COLO668 (cell line): ENCODE measurements at regions not wholly inside any gene's neighbourhood (a gene's known extent, or its start where the extent isn't known, plus 50 kb on each side); places are given as distances from the start of the nearest gene placed in this dataset.
"Not testable (repeated sequence)": the region's sequence is repeated elsewhere in the genome, so short reads cannot be mapped to it uniquely, and the experiment has no call there.

Experiments
- DNase-seq: peaks from one replicate; lab custom pipeline; 2025; ENCODE audit not compliant: unreplicated experiment; lab: John Stamatoyannopoulos, UW

DNA sequence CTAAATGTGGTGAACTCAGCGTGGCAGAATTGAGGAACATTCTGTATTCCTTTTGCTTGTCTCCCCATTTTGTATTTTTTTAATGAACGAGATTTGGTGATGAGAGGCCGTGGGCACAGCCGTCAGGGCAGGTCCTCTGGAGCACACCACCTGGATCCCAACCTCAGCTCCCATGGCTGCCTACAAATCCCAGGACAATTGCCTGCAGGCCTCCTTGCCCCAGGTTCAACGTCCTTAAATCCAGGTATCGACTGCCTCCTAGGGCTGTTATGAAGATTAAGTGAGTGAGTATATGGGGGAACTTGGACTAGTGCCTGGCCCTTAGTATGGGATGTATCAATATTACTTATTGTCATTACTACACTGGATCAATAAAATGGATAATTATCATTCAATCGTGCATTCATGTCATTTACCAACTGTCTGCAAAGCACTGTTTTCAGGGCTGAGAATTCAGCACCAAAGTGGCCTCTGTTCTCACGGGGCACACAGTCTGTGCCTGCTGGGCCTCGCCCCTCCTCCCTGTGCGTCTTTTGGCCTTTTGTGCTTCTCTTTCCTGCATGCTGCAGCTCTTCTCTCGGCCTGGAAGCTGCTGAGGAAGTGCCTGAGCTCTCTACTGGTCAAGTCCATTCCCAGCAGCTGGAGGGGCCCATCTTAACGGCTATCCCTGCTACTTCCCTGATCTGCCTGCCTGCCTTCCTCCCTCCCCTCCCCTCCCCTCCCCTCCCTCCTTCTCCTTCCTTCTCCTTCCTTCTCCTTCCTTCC lies 1343.7 kb downstream of the BRD1 start:
- no peak for DNase-seq

DNA sequence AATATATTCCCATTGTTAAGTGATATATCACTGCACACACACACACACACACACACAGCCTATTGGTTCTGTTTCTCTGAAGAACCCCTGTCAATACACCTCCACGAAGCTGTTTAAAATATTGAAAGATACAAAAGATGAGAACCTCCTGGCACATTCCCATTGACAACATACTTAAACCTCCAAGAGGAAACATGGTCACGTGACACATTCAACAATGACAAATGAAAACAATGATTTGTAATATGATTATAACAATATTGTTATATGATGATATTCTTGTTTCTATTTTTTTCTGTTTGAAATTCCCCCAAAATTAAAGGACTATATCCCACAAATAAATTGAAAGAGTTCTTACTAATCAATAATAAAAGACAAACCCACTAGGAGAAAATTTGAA lies 1344.9 kb downstream of the BRD1 start:
- DNase-seq, result no peak

DNA sequence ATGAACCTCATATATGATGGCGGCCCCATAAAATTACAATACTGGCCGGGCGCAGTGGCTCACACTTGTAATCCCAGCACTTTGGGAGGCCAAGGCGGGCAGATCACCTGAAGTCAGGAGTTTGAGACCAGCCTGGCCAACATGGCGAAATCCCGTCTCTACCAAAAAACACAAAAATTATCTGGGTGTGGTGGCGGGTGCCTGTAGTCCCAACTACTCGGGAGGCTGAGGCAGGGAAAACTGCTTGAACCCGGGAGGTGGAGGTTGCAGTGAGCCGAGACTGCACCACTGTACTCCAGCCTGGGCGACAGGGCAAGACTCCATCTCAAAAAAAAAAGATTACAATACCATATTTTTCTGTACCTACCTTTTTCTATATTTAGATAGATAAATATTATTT lies 1345.5 kb downstream of the BRD1 start:
- DNase-seq, result not testable (repeated sequence)

- DNase-seq, result no peak
Measured at GRCh38 chr22:48481748-48482147, 1345.9 kb downstream of the BRD1 start.

DNA sequence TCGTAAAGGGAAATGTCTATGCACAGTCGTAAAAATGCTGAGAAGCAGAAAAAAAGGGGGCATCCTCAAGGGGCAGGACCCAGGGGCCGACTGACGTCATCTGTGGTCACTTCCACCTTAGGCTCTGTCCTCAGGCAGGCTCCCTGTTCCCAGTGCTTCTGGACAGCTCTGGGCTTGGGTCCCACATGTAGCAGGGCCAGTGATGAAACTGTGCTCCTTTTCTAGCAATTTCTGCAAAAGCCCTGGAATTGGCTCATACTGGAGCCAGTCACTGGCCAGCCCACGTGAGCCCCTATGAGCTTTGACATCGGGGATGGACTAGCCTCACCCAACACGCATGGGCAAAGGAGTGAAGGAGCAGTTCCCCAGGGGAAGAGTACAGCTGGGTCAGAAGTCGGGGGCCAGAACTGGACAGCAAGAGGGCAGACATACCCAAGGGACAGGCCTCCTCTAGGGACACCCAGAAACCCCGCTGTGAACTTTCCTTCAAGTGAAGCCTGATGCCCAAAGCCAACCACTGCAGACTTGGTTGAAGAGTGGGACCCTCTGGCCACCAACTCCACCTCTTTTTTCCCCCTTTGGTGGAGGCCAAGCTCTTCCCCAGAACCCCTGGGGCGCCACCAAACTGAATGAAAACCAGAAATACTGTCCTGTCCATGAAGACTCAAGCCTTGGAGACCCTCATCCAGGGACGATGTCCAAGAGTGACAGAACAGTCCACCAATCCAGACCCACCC lies 1349.0 kb downstream of the BRD1 start:
- no peak for DNase-seq

- no peak for DNase-seq
Measured at GRCh38 chr22:48478124-48478523, 1349.5 kb downstream of the BRD1 start.

GRCh38 chr22:48477031-48477721 lies 1350.5 kb downstream of the BRD1 start:
- DNase-seq, result no peak

DNA sequence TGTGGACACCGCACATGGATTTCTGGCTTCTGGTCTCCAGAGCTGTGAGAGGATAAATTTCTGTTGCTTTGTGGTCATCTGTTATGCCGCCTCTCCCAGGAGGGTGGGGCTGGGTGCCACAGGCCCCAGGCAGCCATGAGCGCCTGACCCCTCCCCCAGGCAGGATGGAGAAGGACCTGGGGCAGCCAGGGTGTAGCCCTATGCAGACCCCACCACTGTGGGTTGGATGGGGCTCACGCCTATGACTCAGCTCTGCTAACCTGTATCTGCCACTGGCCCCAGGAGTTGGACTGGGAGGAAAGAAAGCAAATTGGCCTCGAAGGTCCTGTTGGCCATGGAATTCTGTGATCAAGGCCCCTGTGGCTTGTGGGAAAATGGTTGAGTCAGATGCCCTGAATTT lies 1351.1 kb downstream of the BRD1 start:
- DNase-seq, result no peak

DNA sequence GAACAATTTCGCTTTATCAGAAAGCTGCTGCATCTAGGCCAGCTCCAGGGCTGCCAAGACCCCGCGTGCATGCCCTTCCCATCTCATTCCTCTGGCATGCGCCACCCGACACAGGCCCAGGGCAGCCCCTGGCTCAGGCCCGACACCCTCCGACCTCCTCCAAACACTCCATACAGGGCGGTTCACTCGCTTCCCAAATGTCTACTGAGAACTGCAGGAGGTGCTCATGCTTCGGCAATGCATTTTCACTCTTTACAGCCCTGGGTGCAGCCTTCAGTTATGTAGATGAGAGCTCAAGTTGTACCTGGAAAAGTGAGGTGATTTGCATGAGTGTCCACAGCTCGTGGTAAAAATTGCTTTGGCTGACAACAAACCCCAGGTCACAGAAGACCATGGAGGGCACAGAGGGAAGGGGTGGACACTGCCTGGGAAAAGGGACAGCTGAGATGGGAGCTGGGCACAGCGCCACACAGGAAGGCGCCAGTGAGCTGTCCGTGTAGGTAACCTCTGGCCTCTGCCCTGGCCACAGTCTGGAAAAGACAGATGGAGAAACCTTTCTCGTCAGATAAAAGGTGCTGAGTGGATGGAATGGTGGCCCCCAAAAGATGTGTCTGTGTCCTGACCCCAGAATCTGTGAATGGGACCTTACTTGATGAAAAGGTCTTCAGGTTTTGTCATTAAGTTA lies 1351.9 kb downstream of the BRD1 start:
- no peak for DNase-seq

DNA sequence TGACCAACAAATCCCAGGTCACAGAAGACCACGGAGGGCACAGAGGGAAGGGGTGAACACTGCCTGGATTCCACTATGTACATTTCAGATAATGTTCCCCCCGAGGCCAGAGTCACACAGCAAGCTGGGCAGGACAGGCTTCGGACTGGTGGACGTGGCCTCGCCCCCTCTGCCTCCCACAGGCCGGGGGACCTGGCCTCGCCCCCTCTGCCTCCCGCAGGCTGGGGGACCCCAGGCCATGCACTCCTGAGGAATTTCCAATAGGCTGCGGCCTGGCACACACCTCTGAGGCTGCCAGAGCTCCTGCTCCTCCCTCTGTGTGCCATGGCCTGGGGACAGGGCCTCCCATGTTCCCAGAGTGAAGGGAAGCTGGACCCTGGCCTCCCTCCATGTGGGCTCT lies 1352.8 kb downstream of the BRD1 start:
- DNase-seq, result no peak

DNA sequence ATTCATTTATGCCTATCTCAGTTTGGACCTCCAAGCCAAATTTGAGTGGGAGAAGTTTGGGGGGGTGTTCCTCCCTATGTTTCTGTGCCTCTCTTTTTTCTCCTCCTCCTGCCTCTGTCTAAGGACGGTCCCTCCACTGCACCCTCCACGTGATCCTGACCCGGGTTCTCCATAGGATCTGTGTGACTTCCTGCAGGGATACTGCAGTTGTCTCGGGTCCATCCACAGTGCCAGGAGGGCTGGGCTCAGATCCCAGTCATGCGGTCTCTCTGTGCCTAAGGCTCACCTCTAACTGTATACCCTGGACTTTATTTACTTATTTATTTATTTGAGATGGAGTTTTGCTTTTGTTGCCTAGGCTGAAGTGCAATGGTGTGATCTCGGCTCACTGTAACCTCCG lies 1354.5 kb downstream of the BRD1 start:
- no peak for DNase-seq

DNA sequence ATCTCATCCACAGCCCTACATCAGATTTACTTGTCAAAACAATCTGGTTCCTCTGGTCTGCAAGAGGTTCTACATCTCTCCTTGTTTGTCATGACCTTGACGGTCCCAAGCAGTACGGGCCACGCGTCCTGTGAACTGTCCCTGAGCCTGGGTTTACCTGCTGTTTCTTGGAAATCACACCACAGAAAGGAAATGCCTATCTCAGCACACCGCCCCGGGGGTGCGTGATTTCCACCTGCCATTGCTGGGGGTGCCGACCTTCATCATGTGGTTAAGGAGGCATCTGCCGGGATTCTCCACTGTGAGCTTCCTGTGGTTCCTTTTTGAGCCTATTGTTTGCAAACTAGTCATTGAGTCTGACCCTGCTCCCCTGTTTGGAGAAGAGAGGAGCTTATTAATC lies 1363.4 kb downstream of the BRD1 start:
- peak; percentile 8 for DNase-seq

DNA sequence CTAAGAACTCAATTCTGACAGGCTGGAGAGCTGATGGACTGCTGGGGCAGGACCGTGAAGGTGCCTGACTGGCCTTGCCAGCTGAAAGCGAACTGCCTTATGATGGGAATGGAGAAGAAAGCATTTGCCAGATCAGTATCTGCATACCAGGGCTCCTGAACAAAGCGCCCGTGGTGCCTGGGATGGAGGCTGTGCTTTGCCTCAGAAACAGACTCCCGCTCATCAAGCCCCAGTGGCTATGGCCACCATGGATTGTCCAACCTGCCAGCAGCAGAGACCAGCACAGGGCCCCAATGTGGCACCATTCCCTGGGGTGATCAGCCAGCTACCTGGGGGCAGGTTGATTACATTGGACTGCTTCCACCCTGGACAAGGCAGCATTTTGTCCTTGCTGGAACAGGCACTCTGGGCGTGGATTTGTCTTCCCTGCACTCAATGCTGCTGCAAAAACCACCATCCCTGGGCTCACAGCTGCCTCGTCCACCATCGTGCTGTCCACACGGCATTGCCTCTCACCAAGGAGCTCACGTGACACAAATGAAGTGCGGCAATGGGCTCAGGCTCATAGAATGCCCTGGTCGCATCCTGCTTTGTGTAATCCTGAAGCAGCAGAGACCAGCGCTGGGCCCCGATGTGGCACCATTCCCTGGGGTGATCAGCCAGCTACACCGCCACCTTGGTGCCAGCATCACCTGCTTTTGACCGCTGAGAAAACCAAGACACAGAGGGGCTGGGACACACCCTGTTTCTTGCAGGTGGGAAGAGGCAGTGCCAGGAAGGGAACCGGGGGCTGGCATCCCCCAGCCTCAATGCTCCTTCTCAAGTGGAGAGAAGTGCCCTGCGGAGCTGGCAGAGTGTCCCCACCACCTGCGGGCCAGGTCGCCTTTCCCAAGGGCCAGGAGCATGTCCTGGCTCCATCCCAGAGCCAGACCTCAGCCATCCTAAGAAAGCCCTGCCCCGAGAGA lies 1367.5 kb downstream of the BRD1 start:
- no peak for DNase-seq

- DNase-seq, result no peak
Measured at GRCh38 chr22:48459259-48459658, 1368.4 kb downstream of the BRD1 start.

- DNase-seq, result no peak
Measured at GRCh38 chr22:48456449-48456848, 1371.2 kb downstream of the BRD1 start.

DNA sequence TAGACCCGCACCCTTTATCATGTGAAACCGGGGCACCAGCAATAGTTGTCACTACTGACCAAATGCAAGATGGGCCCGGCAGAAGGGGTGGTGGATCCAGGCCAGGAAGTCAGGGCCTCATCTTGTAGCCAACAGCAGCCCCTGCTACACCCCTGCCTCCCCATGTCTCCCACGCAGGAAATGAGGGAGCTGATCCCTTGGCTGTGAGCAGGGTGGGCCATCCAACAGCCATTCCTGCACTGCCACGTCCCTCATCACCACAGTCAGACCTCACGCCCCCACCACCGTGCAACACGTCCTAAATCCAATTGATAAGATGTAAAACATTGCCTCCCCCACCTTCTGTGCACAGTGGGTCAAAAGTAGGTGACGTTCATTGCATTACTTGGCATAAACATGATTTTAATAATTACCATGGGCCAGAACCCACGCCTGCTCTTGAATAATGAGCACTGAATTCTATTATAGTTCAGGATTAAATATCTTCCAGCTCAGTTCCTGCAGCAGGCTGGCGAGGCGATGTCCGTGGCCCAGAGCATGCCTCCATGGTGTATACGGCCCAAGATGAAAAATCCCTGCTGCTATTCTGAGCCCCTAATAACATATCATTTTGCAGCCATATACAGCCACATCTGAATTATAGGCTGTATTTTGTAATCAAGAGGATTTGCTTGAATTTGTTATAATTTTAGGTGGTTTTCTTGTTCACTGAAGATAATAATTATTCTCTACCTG lies 1373.8 kb downstream of the BRD1 start:
- DNase-seq, result no peak

DNA sequence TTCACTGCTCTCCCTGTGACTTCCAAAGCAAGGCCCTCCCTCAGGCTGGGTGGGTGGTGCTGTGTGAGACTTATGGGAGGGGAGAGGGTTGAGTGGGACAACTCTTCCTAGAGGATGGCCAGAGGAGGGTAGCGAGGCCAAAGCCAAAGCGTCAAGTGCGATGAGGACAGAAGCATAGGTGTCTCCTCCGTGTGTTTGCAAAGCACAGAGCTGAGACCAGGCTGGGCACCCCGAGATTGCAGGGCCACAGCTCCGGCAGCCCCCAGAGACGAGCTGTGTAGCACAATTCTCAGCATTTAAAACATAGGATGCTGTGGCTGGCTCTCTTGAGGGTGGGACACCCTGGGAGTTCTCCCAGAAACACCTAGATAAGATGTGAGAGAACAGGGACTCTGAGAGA lies 1374.5 kb downstream of the BRD1 start:
- no peak for DNase-seq

DNA sequence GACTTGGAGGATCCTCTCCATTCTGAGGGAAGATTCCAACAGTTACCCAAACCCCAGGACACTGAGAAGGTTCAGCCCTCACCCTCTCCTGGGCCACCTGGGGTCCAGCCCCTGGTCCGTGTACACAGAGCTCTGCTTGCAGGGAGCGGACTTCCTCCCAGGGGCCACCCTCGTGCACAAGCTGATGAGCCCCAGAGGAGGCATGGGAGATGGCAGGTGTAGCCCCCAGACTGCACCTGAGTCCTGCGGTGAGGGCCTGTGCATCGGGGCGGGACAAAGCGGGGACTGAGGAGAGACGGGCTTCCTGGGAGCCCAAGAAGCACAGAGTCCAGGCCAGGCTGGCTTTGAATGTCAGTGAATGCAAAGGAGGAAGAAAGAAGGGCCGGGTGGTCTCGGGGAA lies 1374.9 kb downstream of the BRD1 start:
- no peak for DNase-seq

GRCh38 chr22:48451891-48452290 lies 1375.8 kb downstream of the BRD1 start:
- DNase-seq, result no peak
